ENCODE measurements at regions not wholly inside any gene's neighbourhood (a gene's known extent, or its start where the extent isn't known, plus 50 kb on each side); places are given as distances from the start of the nearest gene placed in this dataset.

GRCh38 chr2:16464641-16465040, 201.0 kb downstream of the CYRIA start:
- TF ChIP-seq CTCF (IDR thresholded peaks at IDR 0.05) (no peak), EZH2 (IDR thresholded peaks at IDR 0.05; ENCODE audit: borderline replicate concordance, insufficient read depth, low read depth, low read length, poor library complexity, severe bottlenecking) (no peak)

Data from B cell (primary cell).